GM23338 (cell line): ENCODE measurements at regions not wholly inside any gene's neighbourhood (a gene's known extent, or its start where the extent isn't known, plus 50 kb on each side); places are given as distances from the start of the nearest gene placed in this dataset.

Source experiments
- ATAC-seq: fragments of 200-7000 bp; cut with Tn5 transposase; 3 replicates; pipeline ENCODE4 v1.9.1; 2020
- DNase-seq: peaks from one replicate; pipeline ENCODE4 v3.0.0-alpha.2; 2015; ENCODE audit warnings: low spot score
- H2AFZ ChIP-seq: fragments of 200-600 bp; sonication (generic); 2 replicates; pipeline ENCODE4 v1.8.0; 2016; ENCODE audit warnings: antibody characterized with exemption, mild to moderate bottlenecking, moderate library complexity
- H3F3A ChIP-seq: fragments of 200-600 bp; sonication (generic); replicated peaks from 2 replicates; pipeline ENCODE4 v1.8.0; 2017; ENCODE audit warnings: antibody characterized with exemption, mixed run types, low read depth
- H3K27ac ChIP-seq: fragments of 200-600 bp; sonication (generic); 2 replicates; pipeline ENCODE4 v1.6.1; 2016; ENCODE audit warnings: low read depth
- H3K27me3 ChIP-seq: fragments of 200-600 bp; sonication (generic); 2 replicates; pipeline ENCODE4 v1.8.0; 2016; ENCODE audit warnings: mild to moderate bottlenecking, mixed run types, moderate library complexity; ENCODE audit not compliant: insufficient read depth
- H3K36me3 ChIP-seq: fragments of 200-600 bp; sonication (generic); 2 replicates; pipeline ENCODE4 v1.8.0; 2016; ENCODE audit warnings: mild to moderate bottlenecking; ENCODE audit not compliant: insufficient read depth
- H3K4me1 ChIP-seq: fragments of 200-600 bp; sonication (generic); 2 replicates; pipeline ENCODE4 v1.8.0; 2016; ENCODE audit warnings: mild to moderate bottlenecking, moderate library complexity; ENCODE audit not compliant: insufficient read depth
- H3K4me2 ChIP-seq: fragments of 200-600 bp; sonication (generic); 2 replicates; pipeline ENCODE4 v1.7.1; 2017; ENCODE audit warnings: mixed run types
- H3K4me3 ChIP-seq: fragments of 200-600 bp; sonication (generic); 2 replicates; pipeline ENCODE4 v1.6.1; 2016; ENCODE audit warnings: mixed run types
- H3K79me2 ChIP-seq: fragments of 200-600 bp; sonication (generic); replicated peaks from 2 replicates; pipeline ENCODE4 v1.8.0; 2017; ENCODE audit warnings: mild to moderate bottlenecking; ENCODE audit not compliant: insufficient read depth
- H3K9me2 ChIP-seq: fragments of 200-600 bp; sonication (generic); 2 replicates; pipeline ENCODE4 v1.8.0; 2017; ENCODE audit not compliant: insufficient read depth
- H4K20me1 ChIP-seq: fragments of 200-600 bp; sonication (generic); replicated peaks from 2 replicates; pipeline ENCODE4 v1.8.0; 2017; ENCODE audit warnings: mild to moderate bottlenecking; ENCODE audit not compliant: insufficient read depth
- H3K27ac Mint-ChIP-seq: 2 replicates; pipeline ENCODE4 v1.8.0; 2020; ENCODE audit warnings: inconsistent platforms, mild to moderate bottlenecking, moderate library complexity, mixed read lengths
- H3K27me3 Mint-ChIP-seq: 3 replicates; pipeline ENCODE4 v1.8.0; 2022; ENCODE audit warnings: low read depth, mild to moderate bottlenecking, moderate library complexity, mixed read lengths, inconsistent platforms; ENCODE audit not compliant: insufficient read depth, poor library complexity
- H3K36me3 Mint-ChIP-seq: 3 replicates; pipeline ENCODE4 v1.8.0; 2021; ENCODE audit warnings: low read depth, mild to moderate bottlenecking, inconsistent platforms, moderate library complexity, mixed read lengths
- H3K4me1 Mint-ChIP-seq: 3 replicates; pipeline ENCODE4 v1.8.0; 2020; ENCODE audit warnings: mild to moderate bottlenecking, inconsistent platforms, mixed read lengths
- H3K4me3 Mint-ChIP-seq: 3 replicates; pipeline ENCODE4 v1.8.0; 2021; ENCODE audit warnings: moderate library complexity, mild to moderate bottlenecking, inconsistent platforms, mixed read lengths
- H3K9me3 Mint-ChIP-seq: 3 replicates; pipeline ENCODE4 v1.8.0; 2020; ENCODE audit warnings: moderate library complexity, mild to moderate bottlenecking, inconsistent platforms, mixed read lengths
- CREB1 ChIP-seq: fragments of 250-450 bp; sonication (Bioruptor Pico); IDR thresholded peaks from 2 replicates; pipeline ENCODE4 v1.5.0; 2020; ENCODE audit warnings: low read depth, mild to moderate bottlenecking, moderate library complexity
- CTCF ChIP-seq, 2 experiments: fragments of 200-600 bp in 1 of 2; sonication (generic) in 1 of 2; conservative IDR thresholded peaks; 2 replicates each; pipeline versions ENCODE4 v1.5.1 to v1.6.1; 2016 to 2017; ENCODE audit warnings: antibody characterized with exemption in 2 of 2, low read depth in 2 of 2, mild to moderate bottlenecking in 2 of 2, moderate library complexity in 1 of 2
- ETS1 ChIP-seq: IDR thresholded peaks from 2 replicates; pipeline ENCODE4 v1.6.1; 2016; ENCODE audit warnings: antibody characterized with exemption
- EZH2 ChIP-seq: fragments of 200-600 bp; sonication (generic); IDR thresholded peaks from one replicate; pipeline ENCODE4 v1.8.0; 2017; ENCODE audit warnings: antibody characterized with exemption, mild to moderate bottlenecking, low read depth; ENCODE audit not compliant: unreplicated experiment
- EZH2phosphoT487 ChIP-seq: fragments of 200-600 bp; sonication (generic); IDR thresholded peaks from one replicate; pipeline ENCODE4 v1.8.1; 2018; ENCODE audit warnings: antibody characterized with exemption; ENCODE audit not compliant: unreplicated experiment
- JUNB ChIP-seq: IDR thresholded peaks from one replicate; pipeline ENCODE4 v1.6.1; 2016; ENCODE audit warnings: antibody characterized with exemption; ENCODE audit not compliant: unreplicated experiment
- NANOG ChIP-seq: IDR thresholded peaks from 2 replicates; pipeline ENCODE4 v1.6.1; 2016; ENCODE audit warnings: antibody characterized with exemption, borderline replicate concordance
- POLR2AphosphoS5 ChIP-seq: IDR thresholded peaks from 2 replicates; pipeline ENCODE4 v1.6.1; 2016; ENCODE audit warnings: antibody characterized with exemption, low read depth
- REST ChIP-seq: IDR thresholded peaks from one replicate; pipeline ENCODE4 v1.6.1; 2018; ENCODE audit warnings: antibody characterized with exemption; ENCODE audit not compliant: unreplicated experiment
- STAT1 ChIP-seq: IDR thresholded peaks from one replicate; pipeline ENCODE4 v1.6.1; 2016; ENCODE audit warnings: antibody characterized with exemption; ENCODE audit not compliant: unreplicated experiment
- ZNF114 ChIP-seq: fragments of 250-450 bp; sonication (Bioruptor Pico); IDR thresholded peaks from 2 replicates; pipeline ENCODE4 v1.5.0; 2020; ENCODE audit warnings: mild to moderate bottlenecking, moderate library complexity
- ZNF331 ChIP-seq: fragments of 250-450 bp; sonication (Bioruptor Pico); IDR thresholded peaks from 2 replicates; pipeline ENCODE4 v1.5.0; 2020; ENCODE audit warnings: low read depth, mild to moderate bottlenecking, moderate library complexity

- H3K4me1 ChIP-seq, result no peaks in the 10 kb centered on the region
- no peaks in the 10 kb centered on the region for H4K20me1 ChIP-seq
- no peaks in the 10 kb centered on the region for H3K27me3 ChIP-seq
- no peak for DNase-seq
- no peak overlapping the region for H2AFZ ChIP-seq
- no peaks in the 10 kb centered on the region for H3K9me3 Mint-ChIP-seq
- TF ChIP-seq JUNB (no peak), CREB1 (CRISPR knock-in tag) (no peak), ETS1 (no peak), CTCF (conservative IDR thresholded peaks at IDR 0.05; ENCODE audit: low read depth in 2 of 2) (no peak), EZH2 (no peak), EZH2phosphoT487 (no peak)
- no peak for ATAC-seq
- H3K27ac Mint-ChIP-seq, result no peak overlapping the region
- H3K9me2 ChIP-seq, result no peaks in the 10 kb centered on the region
- no peak overlapping the region for H3K4me3 Mint-ChIP-seq
- H3K36me3 ChIP-seq, result no peaks in the 10 kb centered on the region
- no peak overlapping the region for H3K4me3 ChIP-seq
- H3F3A ChIP-seq, result no peaks in the 10 kb centered on the region
- H3K79me2 ChIP-seq, result no peaks in the 10 kb centered on the region
- no peak overlapping the region for H3K27ac ChIP-seq
- no peaks in the 10 kb centered on the region for H3K27me3 Mint-ChIP-seq
- H3K4me1 Mint-ChIP-seq, result peaks cover 3% of the 10 kb centered on the region; the same call in 2 of the 3 replicates
- H3K4me2 ChIP-seq, result no peak overlapping the region
- H3K36me3 Mint-ChIP-seq, result no peaks in the 10 kb centered on the region
These were observed 398.0 kb upstream of the CDH20 start for GRCh38 chr18:60935041-60935910.

GRCh38 chr18:60936101-60936500, 397.1 kb upstream of the CDH20 start:
- Histone ChIP-seq H2AFZ (no peak overlapping the region), H3K27ac (no peak overlapping the region), H3K4me1 (no peaks in the 10 kb centered on the region), H3K4me3 (no peak overlapping the region), H3K79me2 (no peaks in the 10 kb centered on the region), H3K9me2 (no peaks in the 10 kb centered on the region), H3K36me3 (no peaks in the 10 kb centered on the region), H4K20me1 (no peaks in the 10 kb centered on the region), H3K27me3 (no peaks in the 10 kb centered on the region), H3F3A (no peaks in the 10 kb centered on the region), H3K4me2 (no peak overlapping the region)
- Mint-ChIP-seq H3K4me1 (peaks cover 3% of the 10 kb centered on the region; the same call in 2 of the 3 replicates), H3K4me3 (no peak overlapping the region), H3K27ac (no peak overlapping the region), H3K27me3 (no peaks in the 10 kb centered on the region), H3K9me3 (no peaks in the 10 kb centered on the region), H3K36me3 (no peaks in the 10 kb centered on the region)
- DNase-seq (no peak), ATAC-seq (no peak)
- TF ChIP-seq ZNF331 (no peak), ETS1 (no peak), REST (no peak), JUNB (no peak), EZH2 (no peak), CREB1 (CRISPR knock-in tag) (no peak), NANOG (no peak), ZNF114 (CRISPR knock-in tag) (no peak), STAT1 (no peak), CTCF (conservative IDR thresholded peaks at IDR 0.05; ENCODE audit: low read depth in 2 of 2) (no peak), POLR2AphosphoS5 (no peak)
